Uterus (tissue), 2 donors: ENCODE measurements at regions not wholly inside any gene's neighbourhood (a gene's known extent, or its start where the extent isn't known, plus 50 kb on each side); places are given as distances from the start of the nearest gene placed in this dataset.

ENCODE experiments used
- POLR2A ChIP-seq, 2 donors: fragments of 450-650 bp; IDR thresholded peaks; one replicate each; pipeline ENCODE4 v1.6.1; 2016; ENCODE audit warnings: antibody characterized with exemption in 2 of 2, mild to moderate bottlenecking in 1 of 2, moderate library complexity in 1 of 2
- TF ChIP-seq, protein P1 (sequence below), 4 experiments: fragments of 200-600 bp in 2 of 4; fragments of 450-650 bp in 2 of 4; sonication (generic) in 2 of 4; IDR thresholded peaks; one replicate each; pipeline ENCODE4 v1.5.1; 2016 to 2019; ENCODE audit warnings: antibody characterized with exemption in 4 of 4, mild to moderate bottlenecking in 2 of 4, moderate library complexity in 1 of 4

DNA sequence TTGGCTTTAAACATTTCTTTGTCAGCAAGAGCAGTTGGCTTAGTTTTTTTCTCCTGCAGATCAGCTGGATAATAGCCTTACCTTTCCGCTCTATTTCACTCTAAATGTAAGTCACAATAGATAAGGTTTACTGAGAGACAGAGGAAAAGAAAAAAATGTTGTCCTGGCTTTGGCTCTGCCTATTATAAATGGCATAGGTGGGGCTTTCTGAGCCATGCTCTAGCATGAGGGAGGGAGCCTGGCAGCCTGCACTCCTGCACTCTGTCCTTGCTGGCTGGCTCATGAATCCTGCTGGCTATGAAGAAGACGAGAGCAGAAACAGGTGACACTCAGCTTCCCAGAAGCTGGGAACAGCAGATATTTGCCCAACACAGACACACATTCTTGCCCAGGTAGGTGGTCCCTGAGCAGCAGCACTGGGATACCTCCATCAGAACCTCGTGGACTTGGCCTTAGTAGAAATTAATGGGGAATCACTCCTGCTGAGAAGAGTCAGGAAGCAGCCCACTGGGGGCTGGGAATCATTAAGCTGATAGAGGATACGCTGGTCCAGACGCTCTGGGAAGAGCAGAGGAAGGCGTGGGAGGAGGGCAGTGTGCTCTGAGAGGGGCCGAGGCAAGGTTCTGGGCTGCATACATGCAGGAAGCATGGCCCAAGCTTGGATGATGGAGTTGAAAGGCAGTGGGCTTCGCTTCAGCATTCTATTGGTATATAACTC lies 514.4 kb upstream of the HS6ST1 start:
- TF ChIP-seq, protein P1, sequence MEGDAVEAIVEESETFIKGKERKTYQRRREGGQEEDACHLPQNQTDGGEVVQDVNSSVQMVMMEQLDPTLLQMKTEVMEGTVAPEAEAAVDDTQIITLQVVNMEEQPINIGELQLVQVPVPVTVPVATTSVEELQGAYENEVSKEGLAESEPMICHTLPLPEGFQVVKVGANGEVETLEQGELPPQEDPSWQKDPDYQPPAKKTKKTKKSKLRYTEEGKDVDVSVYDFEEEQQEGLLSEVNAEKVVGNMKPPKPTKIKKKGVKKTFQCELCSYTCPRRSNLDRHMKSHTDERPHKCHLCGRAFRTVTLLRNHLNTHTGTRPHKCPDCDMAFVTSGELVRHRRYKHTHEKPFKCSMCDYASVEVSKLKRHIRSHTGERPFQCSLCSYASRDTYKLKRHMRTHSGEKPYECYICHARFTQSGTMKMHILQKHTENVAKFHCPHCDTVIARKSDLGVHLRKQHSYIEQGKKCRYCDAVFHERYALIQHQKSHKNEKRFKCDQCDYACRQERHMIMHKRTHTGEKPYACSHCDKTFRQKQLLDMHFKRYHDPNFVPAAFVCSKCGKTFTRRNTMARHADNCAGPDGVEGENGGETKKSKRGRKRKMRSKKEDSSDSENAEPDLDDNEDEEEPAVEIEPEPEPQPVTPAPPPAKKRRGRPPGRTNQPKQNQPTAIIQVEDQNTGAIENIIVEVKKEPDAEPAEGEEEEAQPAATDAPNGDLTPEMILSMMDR (IDR thresholded peaks at IDR 0.05), result no peak
- TF ChIP-seq POLR2A (IDR thresholded peaks at IDR 0.05), result no peak
